AG08396 (cell line): ENCODE measurements at regions not wholly inside any gene's neighbourhood (a gene's known extent, or its start where the extent isn't known, plus 50 kb on each side); places are given as distances from the start of the nearest gene placed in this dataset.

ENCODE experiments used
- DNase-seq: peaks from one replicate; pipeline ENCODE4 v3.0.0; 2012; ENCODE audit warnings: low spot score, mixed read lengths

GRCh38 chr10:43778571-43778970, 129.9 kb upstream of the ZNF32 start:
- DNase-seq = no peak

- DNase-seq = no peak
Measured at GRCh38 chr10:43775384-43775783, 126.7 kb upstream of the ZNF32 start.

DNA sequence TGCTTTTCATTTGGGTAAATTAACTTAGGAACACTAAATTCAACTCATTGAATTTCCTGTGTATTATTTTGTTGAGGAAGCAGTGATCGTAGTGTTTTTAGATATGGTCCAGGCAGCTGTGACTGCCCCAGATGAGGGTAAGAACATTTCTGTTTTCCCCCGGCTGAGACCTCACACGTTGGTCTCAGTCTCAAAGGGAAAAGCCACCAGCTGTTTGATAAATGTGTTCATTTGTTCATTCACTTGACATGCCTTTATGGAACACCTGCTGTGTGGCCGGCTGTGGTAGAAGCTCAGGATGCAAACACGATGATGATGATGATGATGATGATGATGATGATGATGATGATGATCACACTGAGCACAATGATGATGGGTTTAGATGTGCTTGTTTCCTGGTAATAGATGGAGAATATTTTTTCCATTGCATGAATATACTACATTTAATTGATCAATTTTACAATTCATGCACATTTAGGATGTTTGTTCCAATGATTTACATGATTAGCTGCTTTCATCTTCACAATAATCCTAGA, 125.6 kb upstream of the ZNF32 start:
- DNase-seq = no peak

- no peak for DNase-seq
Measured at GRCh38 chr10:43773736-43774135, 125.1 kb upstream of the ZNF32 start.

- DNase-seq = no peak
Measured at GRCh38 chr10:43772171-43772570, 123.5 kb upstream of the ZNF32 start.

DNA sequence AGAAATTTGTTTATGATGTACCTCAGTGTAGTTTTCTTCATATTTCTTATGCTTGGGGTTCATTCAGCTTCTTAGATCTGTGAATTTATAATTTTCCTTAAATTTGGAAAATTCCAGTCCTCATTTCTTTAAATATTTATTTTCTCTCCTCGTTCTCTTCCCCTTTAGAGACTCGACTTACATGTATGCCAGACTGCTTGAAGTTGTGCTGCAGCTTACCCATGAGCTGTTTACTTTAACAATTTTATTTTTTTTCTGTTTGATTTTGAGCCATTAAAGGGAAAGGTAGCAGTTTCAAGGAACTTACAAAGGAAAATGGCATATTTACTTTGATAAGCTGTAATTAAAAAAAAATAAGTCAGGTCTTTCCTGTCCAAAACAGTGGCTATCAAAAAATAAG, 123.0 kb upstream of the ZNF32 start:
- no peak for DNase-seq

DNA sequence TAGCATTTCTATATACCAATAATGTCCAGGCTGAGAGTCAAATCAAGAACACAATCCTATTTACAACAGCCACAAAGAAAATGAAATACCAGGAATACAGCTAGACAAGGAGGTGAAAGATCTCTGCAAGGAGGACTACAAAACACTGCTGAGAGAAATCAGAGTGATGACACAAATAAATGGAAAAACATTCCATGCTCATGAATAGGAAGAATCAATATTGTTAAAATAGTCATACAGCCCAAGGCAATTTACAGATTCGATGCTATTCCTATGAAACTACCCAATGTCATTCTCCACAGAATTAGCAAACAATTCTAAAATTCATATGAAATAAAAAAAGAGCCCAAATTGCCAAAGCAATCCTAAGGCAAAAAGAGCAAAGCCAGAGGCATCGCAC, 116.8 kb upstream of the ZNF32 start:
- no peak for DNase-seq

GRCh38 chr10:43763846-43764245, 115.2 kb upstream of the ZNF32 start:
- DNase-seq = no peak

GRCh38 chr10:43760514-43760913, 111.8 kb upstream of the ZNF32 start:
- no peak for DNase-seq

- DNase-seq = no peak
Measured at GRCh38 chr10:43759216-43759615, 110.5 kb upstream of the ZNF32 start.

- DNase-seq = no peak
Measured at GRCh38 chr10:43756341-43756740, 107.7 kb upstream of the ZNF32 start.

DNA sequence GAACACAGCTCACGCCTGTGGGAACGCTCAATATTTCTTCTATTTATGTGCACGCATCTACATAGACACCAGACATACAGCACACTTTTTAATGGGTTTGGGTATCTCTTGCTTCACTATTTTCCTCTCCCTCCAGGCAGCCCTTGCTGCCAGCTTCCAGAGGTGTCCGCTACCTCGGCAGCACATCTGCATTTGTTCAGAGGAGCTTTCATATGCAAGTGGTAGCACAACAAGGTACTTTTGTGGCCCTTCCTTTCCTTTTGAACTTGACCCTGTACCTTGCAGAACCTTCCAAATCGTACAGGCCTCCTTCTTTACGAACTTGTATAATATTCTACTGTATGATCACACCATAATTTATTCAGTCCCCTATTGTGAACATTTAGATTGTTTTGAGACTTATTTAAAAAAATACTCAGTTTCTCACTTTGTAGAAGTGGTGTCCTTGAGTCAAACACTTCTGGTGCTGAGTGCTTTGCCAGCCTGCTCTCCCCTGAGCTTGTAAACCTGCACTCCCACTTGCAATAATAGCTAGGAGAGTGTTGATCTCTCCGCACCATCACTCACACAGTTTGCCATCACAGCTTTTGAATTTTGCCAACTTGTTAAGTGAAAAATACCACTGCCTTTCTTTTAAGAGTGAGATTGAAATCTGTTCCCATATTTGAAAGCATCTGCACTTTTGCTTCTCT, 106.0 kb upstream of the ZNF32 start:
- DNase-seq = no peak

GRCh38 chr10:43753397-43754061, 104.8 kb upstream of the ZNF32 start:
- no peak for DNase-seq

DNA sequence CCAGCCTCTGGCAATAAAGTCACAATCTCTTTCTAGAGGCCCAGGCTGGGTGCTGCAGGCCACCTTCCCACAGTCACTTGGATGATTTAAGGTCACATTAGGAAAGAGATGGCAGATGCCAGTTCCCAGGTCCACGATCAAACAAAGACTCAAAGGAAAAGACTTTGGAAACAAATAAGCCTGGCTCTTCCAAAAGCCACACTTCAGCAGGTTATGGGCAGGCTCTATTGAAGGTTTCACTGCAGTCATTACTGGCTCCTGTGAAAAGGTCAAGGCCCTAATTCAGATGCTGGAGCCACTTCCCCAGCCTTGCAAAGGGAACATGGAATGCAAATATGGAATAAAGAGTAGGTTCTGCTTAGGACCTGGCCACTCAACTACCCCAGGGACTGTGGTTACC, 104.0 kb upstream of the ZNF32 start:
- no peak for DNase-seq

GRCh38 chr10:43751646-43752045, 103.0 kb upstream of the ZNF32 start:
- no peak for DNase-seq

DNA sequence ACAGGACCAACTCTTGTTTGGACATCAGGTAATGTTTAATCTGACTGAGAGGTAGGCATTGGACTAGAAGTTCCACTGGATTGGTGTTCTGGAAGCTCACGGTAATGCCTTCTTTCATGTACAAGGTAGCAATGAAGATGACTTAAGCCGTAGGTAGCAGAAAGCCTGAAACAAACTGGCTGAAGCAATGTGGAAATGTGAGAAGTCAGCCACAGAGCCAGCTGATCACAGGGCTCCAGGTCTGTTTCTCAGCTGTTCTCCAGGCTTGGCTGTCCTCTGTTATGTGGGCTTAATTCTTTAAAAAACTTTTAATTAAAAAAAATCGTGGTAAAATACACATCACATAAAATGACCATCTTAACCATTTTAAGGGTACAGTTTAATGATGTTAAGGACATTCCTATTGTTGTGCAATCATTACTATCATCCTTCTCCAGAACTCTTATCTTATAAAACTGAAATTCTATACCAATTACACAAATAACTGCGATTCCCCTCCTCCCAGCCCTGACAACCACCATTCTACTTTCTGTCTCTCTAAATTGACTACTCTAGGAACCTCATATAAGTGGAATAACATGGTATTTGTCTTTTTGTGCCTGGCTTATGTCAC, 101.4 kb upstream of the ZNF32 start:
- DNase-seq = no peak

GRCh38 chr10:43749145-43749576, 100.5 kb upstream of the ZNF32 start:
- DNase-seq = no peak

GRCh38 chr10:43748560-43748959, 99.9 kb upstream of the ZNF32 start:
- DNase-seq = no peak

DNA sequence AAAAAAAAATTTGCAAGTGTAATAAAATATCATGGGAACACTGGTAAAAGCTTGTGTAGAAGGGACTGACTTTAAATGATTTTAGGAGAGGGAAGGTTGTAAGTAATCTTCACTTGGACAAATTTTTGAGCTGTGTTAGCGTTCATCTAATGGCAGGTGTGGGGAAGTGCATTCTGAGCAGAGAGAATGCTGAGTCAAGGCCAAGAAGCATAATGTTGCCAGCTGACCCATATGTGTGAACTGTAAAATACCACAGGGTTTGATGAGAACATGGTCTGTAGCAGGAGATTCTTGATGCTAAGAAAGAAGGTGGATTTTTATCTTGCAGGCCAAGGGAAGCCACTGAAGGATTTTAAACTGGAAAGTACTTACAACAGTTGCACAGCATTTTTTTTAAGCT, 98.2 kb upstream of the ZNF32 start:
- DNase-seq = no peak

DNA sequence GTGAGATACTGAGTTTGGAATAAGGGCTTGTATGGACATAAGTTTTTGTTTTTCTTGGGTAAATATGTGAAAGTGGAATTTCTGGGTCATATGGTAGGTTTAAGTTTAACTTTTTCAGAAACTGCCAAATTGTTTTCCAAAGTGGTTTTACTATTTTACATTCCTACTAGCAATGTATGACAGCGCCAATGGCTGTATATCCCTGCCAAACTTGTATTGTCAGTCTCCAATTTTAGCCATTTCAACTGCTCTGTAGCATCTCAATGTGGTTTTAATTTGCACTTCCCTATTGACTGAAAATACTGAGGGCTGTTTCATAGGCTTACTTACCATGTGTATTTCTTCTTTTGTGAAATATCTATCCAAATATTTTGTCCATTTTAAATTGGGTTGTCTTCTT, 90.5 kb upstream of the ZNF32 start:
- no peak for DNase-seq

GRCh38 chr10:43737003-43737402, 88.3 kb upstream of the ZNF32 start:
- no peak for DNase-seq

- DNase-seq = peak; percentile 72
Measured at GRCh38 chr10:43735907-43736306, 87.2 kb upstream of the ZNF32 start.

DNA sequence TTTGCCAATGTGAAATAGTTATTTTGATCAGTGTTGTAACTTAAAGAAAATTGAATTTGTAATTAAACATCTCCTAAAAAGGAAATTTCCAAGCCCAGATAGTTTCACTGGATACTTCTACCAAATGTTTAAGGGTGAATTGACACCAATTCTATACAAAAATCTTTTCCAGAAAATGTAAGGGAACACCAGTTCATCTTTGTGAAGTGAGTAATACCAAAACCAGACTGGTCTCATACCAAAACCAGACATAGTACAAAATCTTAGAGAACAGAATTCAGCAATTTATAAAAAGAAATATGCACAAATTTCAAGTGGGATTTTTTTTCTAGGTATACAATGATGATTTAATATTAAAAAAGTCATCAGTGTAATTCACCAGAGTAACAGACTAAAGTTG, 86.0 kb upstream of the ZNF32 start:
- peak; percentile 23 for DNase-seq
